GM19467 (cell line): ENCODE measurements at regions not wholly inside any gene's neighbourhood (a gene's known extent, or its start where the extent isn't known, plus 50 kb on each side); places are given as distances from the start of the nearest gene placed in this dataset.
"Not testable (repeated sequence)": the region's sequence is repeated elsewhere in the genome, so short reads cannot be mapped to it uniquely, and the experiment has no call there.

Experiments
- ATAC-seq: cut with Tn5 transposase; IDR thresholded peaks from one replicate; pipeline ENCODE4 v1.9.1; 2021; ENCODE audit warnings: mild to moderate bottlenecking, moderate library complexity; ENCODE audit not compliant: unreplicated experiment

GRCh38 chr6:93859971-93860370, 440.6 kb upstream of the EPHA7 start:
- no peak for ATAC-seq

- no peak for ATAC-seq
Measured at GRCh38 chr6:93858213-93858612, 438.9 kb upstream of the EPHA7 start.

- ATAC-seq = no peak
Measured at GRCh38 chr6:93849857-93850256, 430.5 kb upstream of the EPHA7 start.

- no peak for ATAC-seq
Measured at GRCh38 chr6:93848031-93848742, 428.8 kb upstream of the EPHA7 start.

- ATAC-seq = no peak
Measured at GRCh38 chr6:93842178-93842577, 422.8 kb upstream of the EPHA7 start.

GRCh38 chr6:93835451-93836145, 416.2 kb upstream of the EPHA7 start:
- not testable (repeated sequence) for ATAC-seq

GRCh38 chr6:93835026-93835425, 415.7 kb upstream of the EPHA7 start:
- ATAC-seq = not testable (repeated sequence)

- not testable (repeated sequence) for ATAC-seq
Measured at GRCh38 chr6:93833326-93833725, 414.0 kb upstream of the EPHA7 start.

- not testable (repeated sequence) for ATAC-seq
Measured at GRCh38 chr6:93829757-93830156, 410.4 kb upstream of the EPHA7 start.

- no peak for ATAC-seq
Measured at GRCh38 chr6:93829009-93829408, 409.6 kb upstream of the EPHA7 start.

- ATAC-seq = no peak
Measured at GRCh38 chr6:93828553-93828952, 409.2 kb upstream of the EPHA7 start.

GRCh38 chr6:93827728-93828127, 408.4 kb upstream of the EPHA7 start:
- no peak for ATAC-seq

GRCh38 chr6:93825950-93826349, 406.6 kb upstream of the EPHA7 start:
- ATAC-seq = no peak

GRCh38 chr6:93823489-93823888, 404.1 kb upstream of the EPHA7 start:
- no peak for ATAC-seq

- ATAC-seq = no peak
Measured at GRCh38 chr6:93822434-93823265, 403.3 kb upstream of the EPHA7 start.

GRCh38 chr6:93821953-93822352, 402.6 kb upstream of the EPHA7 start:
- no peak for ATAC-seq

- no peak for ATAC-seq
Measured at GRCh38 chr6:93820465-93821082, 401.2 kb upstream of the EPHA7 start.

- no peak for ATAC-seq
Measured at GRCh38 chr6:93819189-93819588, 399.8 kb upstream of the EPHA7 start.

GRCh38 chr6:93817937-93818336, 398.6 kb upstream of the EPHA7 start:
- no peak for ATAC-seq

- no peak for ATAC-seq
Measured at GRCh38 chr6:93806409-93807270, 387.3 kb upstream of the EPHA7 start.
